Stimulated activated CD4-positive, alpha-beta T cell treated with anti-CD3 and anti-CD28 coated beads, Interleukin-15, amount 100 ng/mL, for 24 hours (primary cell): ENCODE measurements at regions not wholly inside any gene's neighbourhood (a gene's known extent, or its start where the extent isn't known, plus 50 kb on each side); places are given as distances from the start of the nearest gene placed in this dataset.

Experiments used
- DNase-seq: peaks from one replicate; pipeline ENCODE4 v3.0.0-alpha.2; 2020

DNA sequence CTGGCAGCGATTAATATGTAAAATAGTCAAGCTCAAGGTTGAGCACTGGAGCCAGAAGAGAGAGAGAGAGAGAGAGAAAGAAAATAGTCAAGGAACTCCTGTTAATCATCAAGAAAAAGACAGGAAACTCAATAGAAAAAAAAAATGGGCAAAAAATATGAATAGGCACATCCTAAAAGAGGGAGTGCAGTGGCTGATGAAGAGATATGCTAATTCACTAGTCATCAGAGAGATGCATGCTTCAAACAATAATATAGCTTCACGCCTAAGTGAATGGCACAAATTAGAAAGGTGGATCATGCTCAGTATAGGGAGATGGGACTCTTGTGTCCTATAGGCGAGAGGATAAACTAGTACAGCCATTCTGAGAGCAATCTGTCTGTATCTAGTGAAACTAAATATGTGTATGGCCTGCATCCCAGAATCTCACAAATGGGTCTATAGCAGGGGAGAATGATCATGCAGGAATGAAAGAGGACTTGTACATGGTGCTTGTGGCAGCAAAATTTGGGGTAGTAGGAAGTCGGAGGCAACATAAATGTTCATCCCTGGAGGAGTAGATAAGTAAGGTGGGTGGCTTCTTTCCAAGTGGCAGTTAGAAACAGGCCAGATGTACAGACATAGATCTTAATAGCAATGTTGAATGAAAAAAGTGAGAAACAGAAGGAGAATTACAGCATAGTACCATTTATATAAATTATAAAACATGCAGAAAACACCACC, 176.8 kb downstream of the VEGFA start:
- no peak for DNase-seq

DNA sequence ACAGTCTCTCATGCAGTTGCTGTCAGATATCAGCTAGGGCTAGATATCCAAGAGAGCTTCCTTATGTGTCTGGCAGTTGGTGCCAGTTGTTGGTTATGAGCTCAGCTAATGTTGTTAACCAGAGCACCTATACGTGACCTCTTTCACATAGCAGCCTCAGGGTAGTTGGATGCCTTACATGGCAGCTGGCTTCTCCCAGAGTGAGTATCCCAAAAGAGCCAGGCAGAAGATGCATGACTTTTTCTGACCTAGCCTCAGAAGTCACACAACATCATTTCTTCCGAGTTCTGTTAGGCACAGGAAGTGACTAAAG, 175.7 kb downstream of the VEGFA start:
- no peak for DNase-seq

DNA sequence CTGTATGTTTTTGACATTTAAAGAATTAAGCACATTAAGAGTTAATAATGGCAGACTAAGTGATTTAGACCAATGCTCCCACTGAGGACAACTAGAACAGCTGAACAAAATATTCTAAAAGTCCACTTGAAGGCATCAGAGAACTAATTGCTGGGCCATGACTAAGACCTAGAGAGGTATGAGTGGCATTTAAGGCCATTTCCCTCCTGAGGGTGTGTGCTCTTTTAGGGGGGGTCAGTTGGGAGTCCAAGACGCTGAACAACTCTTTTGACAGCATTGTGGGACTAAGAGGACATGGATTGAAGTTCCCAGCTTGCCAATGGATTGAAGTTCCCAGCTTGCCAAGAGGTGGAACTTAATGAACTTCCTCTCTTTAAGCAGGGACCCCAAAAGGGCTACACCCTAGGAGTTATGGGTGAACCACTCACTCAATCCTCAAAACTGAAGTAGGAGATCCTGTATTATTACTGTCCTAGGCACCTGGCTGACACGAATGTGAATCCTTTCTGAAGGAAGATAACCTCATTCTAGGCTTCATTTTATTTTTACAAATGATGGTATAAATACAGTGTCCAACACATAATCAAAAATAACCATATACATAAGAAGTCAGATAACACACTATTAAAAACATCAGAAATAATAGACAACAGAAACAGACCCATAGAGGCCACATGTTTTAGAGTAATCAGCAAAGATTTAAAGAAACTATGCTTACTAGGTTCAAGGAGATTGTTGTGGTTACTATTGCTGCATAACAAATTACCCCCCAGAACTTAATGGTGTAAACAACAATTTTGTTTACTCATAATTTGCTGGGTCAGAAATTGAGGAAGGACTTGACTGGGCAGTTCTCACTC, 175.1 kb downstream of the VEGFA start:
- DNase-seq = no peak

DNA sequence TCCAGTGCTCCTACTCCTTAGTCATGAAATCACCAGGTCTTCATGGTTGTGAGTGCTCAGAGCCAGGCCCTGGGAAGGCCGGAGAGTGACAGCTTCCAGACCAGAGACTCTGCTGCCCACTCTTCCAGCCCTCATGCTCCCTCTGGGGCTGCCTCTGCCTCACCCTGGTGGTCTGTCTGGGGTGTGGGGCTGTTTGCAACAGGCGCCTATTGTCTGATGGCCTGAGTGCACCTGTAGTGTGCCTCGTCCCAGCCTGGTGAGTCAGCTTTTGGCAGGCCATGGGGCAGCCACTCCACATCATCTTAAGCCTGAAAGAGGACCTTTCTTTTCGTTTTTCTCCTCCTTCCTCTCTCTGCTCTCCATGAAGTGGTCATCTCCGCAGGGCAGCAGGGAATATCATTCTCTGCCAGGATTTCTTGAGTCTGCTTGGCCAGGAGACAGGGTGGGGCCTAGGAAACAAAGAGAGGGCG, 173.8 kb downstream of the VEGFA start:
- no peak for DNase-seq

DNA sequence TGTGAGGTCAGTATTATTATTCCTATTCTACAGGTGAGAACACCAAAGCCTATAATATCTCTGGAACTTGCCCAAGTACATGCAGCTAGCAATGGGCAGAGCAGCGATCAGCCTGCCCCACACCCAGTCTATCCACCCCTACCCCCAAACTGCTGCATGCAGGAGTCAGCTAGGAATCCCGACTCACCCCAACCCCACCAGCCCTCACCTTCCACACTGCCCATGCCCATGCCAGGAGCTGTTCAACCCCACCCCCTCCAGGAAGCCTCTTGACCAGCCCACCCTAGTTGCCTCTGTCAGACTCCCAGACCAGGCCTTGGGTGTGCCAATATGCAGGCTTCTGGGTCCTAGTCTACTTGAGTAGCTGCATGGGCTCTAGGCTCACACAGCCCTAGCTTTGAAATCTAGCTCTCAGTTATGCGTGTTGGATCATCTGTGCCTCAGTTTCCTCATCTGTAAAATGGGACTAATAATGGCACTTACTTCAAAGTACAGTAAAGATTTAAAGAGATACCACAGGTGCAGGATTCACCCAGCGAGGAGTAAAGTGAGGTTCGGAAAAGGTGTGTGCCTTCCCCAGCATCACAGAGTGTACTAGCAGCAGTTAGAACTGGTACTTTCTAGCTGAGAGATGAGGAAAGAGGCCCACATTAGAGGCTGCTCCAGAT, 173.2 kb downstream of the VEGFA start:
- DNase-seq = no peak

DNA sequence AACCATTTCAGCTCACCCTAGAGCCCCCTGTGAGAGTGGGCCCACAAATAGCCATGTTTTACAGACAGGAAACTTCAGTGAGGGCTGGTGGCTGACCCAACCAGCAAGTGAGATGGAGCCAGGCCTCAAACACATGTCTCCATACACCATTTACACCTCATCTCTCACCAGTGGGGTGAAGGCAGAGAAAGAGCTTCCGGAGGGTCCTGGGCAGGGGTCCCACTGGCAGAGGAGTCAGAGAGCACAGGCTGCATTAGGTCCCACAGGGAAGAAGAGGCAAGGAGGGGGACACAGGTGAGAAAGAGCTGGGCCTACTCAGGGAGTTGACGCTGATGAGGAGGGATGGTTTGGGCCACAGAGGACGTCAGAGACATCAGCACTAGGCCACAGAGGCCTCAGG, 172.6 kb downstream of the VEGFA start:
- DNase-seq = no peak

DNA sequence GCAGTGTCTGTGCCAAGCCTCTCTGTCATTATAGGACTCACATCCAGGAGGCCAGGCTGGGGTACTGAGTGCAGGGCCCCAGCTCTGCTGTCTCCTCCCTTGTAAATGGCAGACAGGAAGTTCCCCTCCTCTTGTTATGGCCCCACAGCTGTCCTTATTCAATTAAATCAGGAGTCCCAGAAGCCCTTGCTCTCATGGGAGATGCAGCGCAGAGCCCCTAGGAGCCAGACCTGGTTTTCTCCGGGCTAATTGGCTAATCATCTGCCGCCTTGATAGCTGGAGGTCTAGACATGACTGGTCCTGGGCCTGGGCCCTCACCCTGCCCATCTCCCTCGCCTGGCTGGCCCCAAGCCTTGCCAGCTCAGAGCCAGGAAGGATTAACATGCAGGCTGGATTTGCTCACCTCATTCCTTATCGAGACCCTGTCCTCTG, 172.0 kb downstream of the VEGFA start:
- no peak for DNase-seq

DNA sequence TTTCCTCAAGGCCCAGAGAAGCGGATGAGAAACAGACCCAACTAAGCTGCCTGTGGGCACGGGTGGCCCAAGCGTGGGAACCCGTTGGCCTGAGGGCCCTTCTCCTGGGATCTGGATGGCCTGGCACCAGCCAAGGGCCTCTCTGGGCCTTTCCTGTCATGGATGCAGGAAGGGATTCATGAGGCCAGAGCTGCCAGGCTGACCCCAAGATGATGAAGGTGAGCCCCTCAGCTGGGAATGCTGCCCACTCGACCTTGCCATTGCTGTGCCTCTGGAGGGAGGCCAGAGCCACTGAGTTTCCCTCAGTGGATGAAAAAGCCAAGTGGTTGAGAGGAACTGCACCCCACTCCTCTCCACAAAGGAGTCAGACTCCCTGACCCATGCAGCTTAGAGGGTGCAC, 171.2 kb downstream of the VEGFA start:
- no peak for DNase-seq

DNA sequence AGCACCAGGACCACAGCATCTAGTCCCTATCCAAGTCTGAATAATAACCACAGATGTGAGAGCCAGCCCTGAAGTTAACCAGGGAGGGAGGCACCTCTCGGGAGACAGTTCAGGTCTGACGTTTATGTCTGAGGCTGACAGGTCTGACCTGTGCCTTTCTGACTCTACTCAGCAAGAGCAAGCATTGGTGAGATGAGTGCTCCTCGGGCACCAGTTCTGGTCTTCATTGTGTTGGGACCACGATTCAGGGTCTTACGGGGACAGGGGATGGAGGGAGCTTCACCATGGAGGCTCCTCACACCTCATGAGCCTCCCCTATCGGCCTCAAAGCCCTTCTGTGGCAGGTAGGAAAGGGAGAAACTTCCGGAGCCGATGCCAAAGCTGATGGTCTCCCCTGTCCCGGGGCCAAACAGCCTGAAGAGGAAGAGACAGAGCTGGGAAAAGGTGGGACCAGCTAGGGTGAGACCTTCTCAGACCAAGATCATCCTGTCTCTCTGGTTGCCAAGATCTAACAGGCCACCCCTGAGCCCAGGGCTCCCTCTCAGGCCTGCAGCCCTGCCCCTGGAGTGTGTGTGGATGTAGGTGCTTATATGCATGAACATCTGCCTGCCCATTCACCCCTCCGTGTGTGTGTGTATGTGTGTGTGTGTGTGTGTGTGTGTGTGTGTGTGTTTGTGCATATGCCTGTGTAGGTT, 170.5 kb downstream of the VEGFA start:
- no peak for DNase-seq

DNA sequence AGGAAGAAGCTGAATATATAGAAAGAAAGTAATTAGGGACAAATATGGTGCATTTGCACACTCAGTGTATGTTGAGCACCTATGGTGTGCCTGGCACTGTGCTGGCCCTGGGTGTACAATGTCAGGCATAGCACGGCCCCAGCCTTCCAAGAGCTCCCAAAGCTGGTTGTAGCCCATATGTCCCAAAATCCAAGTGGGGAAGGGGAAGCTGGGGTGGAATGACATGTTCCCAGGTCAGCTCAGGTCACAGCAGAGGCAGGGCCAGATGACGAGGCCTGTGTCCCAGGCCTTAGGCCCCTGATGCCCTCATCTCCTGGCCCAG, 170.0 kb downstream of the VEGFA start:
- no peak for DNase-seq

DNA sequence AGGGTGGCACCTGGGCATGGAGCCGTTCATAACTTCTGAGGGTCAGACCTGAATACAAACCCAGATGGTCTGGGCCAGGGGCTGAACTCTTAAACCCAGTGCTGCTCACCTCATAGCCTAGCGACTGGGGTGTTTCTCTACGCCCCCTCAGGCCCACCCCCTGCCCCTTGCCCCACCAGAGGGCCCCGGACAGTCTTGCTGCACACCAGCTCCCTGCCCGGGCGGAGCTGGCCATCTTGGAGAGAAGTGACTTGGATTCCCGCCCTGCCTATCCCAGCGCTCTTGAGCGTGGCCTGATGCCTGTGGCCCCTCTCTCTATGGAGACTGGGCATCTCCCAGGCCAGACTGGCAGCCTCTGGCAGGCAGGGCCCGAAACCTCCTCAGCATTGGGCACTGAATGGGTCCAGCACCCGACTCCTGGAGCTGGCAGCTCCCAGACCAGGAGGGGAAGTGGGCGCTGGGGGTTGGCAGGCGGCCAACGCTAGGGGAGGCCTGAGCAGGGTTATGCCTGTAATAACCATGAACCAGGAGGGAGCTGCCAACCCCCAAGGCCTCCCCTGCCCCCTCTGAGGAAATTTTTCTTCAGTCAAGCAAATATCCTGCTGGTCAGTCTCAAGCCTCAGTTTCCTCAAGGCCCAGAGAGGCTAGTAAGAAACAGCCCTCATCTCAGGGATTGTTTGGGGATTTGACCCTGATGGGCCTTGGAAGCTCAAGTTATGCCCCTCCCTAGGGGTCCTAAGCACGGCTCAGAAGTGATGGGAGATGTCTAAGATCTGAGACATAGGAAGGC, 169.5 kb downstream of the VEGFA start:
- DNase-seq = no peak

DNA sequence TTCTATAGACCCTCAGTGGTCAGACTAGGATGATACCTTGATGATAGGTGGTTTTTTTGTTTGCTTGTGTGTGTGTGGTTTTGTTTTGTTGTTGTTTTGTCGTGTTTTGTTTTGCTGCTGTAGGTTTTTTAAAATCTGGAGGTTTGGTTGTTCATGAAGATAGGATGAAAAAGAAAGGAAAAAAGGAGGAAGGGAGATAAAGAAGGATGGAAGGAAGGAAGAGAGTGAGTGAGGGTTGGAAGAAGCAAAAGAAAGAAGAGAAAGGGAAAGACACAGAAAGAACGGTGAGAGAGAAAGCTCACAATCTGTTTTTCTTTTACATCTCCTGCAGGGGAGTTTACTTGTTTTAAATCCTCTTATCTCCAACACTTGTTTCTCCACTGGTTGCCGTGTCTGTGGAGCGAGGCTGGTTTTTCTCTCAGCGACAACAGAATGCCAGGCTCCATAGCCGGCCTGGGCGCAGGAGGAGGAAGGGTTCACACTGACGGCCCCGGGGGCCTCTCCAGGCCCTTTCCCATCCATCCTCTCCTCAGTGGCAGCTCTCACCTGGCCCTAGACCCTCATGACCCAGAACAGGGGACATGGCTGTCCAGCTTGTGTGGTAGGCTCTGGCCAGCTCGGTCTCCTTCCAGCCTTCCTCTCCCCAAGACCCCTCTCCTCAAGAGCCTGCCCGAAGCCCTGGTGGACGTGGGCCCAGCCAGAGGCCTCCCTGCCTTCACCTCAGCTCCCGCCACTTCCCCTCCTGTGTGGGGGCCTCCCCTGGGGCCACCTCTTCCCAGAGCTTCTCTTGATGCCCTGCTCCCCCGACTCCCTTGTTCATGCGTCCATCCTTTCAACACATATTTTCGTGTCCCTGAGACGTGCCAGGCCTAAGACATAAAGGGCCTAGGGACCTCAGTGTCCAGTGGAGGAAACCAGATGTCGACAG, 168.4 kb downstream of the VEGFA start:
- no peak for DNase-seq

DNA sequence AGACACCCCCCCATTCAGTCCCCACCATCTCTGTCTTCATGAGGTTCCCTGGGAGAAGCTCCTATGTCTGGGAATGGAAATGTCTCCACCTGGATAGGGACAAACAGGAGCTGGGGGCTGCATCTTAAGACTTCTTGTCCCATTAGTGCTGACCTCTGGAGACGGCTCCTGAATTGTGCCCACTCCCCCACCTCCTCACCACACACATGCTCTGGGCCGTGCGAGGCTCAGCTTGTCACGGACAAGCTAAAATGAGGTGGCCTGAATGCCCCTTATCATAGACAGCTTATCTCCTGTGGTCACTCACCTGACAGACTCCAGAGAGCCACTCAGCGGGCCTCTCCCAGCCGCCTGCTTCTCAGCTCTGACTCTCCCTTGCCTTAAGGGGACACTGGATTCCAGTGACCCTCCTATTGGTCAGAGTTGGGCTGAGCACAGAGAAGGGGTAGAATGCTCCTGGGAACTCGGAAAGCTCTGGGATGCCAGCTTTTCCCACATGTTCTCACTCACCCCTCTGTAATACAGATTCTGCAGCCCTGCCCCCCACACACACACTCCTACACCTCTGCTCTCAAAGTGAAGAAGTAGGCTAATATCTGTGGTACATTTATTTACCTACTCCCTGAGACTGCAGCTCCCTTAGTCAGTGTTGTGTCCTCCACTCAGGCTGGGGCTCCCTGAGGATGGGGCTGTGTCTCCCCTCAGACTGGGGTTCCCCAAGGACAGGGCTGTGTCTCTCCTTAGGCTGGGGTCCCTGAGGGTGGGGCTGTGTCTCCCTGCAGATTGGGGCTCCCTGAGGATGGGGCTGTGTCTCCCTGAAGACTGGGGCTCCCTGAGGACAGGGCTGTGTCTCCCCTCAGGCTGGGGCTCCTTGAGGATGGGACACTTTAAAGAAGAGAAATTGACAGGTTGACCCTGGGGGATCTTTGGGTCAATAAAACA, 167.5 kb downstream of the VEGFA start:
- DNase-seq = no peak

DNA sequence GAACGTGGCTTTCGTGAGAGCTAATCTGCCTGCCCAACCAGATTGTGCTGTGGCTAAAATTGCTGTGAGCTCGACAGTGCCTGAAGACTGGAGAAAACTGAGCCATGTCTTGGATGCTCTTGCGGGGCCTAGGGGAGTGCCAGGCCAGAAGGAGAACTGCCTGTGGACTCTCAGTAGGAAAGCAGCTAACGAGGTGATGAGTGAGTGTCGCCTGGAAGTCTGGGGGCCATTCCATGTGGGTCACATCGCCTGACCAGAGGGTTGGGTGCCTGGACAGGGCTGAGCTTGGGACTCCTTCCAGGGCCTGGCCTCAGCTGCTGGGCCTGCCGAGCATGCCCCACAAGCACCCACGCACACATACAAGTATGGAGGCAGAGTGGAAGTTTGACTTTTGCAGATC, 166.5 kb downstream of the VEGFA start:
- DNase-seq = no peak

DNA sequence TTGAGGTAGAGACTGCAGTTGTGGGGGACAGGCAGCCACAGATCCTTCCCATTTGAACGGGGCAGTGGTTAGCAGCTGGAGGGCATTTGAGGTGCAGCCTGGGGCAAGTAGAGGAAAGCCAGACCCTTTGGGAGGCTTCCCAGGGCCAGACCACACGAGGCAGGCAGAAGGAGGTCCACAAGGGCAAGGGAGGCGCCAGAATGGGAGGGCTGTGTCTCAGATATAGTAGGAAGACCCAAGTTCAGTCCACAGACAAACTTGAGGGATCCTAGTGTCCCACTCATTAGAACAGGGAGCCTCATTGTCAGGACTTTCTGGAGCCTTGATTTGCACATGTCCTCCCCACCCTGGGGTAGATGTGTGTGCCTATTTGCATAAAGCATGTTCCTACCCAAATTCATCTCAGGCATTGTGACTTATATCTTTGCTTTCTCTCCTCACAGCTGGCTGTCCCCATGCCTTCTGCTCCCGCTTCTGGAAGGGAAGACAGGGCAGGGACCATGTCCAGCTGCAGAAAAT, 166.0 kb downstream of the VEGFA start:
- no peak for DNase-seq

DNA sequence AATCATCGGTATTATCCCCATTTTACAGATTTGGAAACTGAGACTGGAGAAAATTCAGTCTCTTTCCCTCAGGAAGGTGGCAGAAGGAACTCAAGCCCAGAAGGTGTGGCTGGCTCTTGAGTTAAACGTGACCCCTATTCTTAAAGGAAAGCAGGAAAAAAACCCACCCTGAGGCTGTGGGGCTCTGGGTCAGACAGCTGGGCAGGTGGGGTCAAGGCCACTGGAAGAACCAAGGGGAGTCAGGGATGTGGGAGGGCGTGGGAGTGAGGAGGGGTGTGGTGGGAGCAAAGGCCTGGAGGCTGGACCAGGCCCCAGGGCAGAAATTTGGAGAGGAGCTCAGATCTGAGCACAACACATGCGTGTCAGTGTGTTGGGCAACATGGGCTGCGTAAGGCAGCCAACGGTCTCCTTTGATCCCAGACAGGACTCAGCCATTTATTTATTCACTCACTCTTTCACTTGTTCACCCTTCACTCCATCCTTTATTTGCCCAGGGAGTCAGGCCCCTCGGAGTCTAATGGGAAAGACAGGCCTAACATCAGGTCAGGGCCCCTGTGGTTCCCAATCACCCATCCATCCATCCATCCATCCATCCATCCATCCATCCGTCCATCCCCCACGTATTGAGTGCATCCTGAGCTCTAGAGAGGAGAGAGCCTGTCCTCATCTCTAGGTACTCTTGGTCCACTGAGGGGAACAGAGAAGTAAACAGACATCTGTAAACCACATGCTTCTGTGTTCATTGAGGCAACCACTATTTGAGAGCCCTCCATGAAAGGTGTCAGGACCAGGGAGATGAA, 165.0 kb downstream of the VEGFA start:
- no peak for DNase-seq

DNA sequence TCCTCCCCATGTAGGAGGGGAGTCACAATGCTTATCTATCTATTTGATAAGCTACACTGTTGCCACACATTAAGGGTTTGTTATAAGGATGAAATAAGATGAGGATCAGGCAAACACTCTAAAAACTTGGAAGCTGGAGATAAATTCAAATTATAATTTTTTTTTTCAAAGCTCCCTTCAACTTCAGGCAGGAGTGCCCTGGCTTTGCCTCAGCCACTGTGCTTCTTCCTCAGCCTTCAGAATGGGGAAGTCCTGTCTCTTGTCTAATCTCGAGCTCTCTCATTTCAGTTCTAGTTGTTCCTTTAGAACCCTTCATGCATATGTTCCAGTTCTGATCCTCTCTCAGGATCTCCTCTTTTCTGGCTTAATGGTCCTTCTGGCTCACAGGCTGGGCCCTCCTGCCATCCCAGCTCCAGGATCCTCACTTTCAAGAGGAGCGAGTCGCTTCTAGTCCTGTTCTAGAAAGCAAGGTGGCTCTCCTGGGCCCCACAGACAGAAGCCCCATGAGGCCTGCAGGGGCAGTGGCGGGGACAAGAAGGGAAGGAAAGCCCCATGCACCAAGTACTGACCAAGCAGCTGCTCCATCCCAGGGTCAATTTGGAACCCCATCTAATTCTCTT, 164.3 kb downstream of the VEGFA start:
- no peak for DNase-seq

DNA sequence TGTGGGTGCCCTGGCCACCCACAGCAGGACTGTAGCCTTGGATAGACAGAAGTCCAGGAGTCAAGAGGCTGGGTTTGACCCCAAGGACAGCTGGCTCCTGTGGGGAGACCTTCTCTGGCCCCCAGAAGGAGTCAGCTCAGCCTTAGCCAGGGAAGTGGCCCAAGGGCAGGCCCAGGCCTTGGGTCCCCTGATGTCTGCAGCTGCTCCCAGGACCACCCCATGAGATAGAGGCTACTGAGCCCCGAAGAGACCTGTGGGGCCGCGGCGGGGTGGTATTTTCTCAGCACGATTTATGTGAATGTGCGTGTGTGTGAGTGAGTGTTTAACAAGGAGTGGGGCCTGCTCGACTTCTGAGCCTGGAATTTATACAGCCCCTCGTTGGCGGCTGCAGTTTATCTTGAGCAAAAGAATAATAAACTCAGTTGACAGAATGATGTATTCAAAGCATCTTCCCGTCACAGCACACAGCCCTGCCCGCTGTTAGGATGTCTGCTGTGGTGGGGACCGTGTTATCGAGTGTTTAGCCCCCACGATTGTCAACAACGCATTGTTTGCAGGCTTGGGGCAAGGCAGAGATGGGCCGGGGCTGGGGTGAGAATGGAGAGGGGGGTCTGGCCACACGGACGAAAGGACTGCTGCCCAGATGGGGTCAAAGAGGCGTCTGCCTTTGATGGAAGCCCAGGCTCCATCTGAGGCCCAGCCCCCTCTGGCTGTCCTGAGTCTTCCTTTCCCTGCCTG, 163.3 kb downstream of the VEGFA start:
- DNase-seq = no peak
